CD4-positive, alpha-beta T cell treated with Interferon gamma for 1 hour (primary cell): ENCODE measurements at regions not wholly inside any gene's neighbourhood (a gene's known extent, or its start where the extent isn't known, plus 50 kb on each side); places are given as distances from the start of the nearest gene placed in this dataset.

Experiments
- DNase-seq: peaks from one replicate; pipeline ENCODE4 v3.0.0-alpha.2; 2020

GRCh38 chr12:75581515-75581914 is 70.1 kb upstream of the KRR1 start:
- DNase-seq: no peak

GRCh38 chr12:75579552-75579951 is 68.1 kb upstream of the KRR1 start:
- no peak for DNase-seq

- DNase-seq: no peak
Measured at GRCh38 chr12:75578546-75578945, 67.1 kb upstream of the KRR1 start.

- DNase-seq: no peak
Measured at GRCh38 chr12:75577812-75578211, 66.4 kb upstream of the KRR1 start.

- no peak for DNase-seq
Measured at GRCh38 chr12:75571656-75572205, 60.3 kb upstream of the KRR1 start.

- DNase-seq: no peak
Measured at GRCh38 chr12:75571204-75571603, 59.8 kb upstream of the KRR1 start.

- DNase-seq: no peak
Measured at GRCh38 chr12:75568801-75569200, 57.4 kb upstream of the KRR1 start.

GRCh38 chr12:75568393-75568792 is 57.0 kb upstream of the KRR1 start:
- DNase-seq: no peak

- no peak for DNase-seq
Measured at GRCh38 chr12:75565795-75566194, 54.4 kb upstream of the KRR1 start.

GRCh38 chr12:75564852-75565251 is 53.4 kb upstream of the KRR1 start:
- DNase-seq: no peak

GRCh38 chr12:75564398-75564797 is 53.0 kb upstream of the KRR1 start:
- DNase-seq: no peak

GRCh38 chr12:75563351-75563750 is 51.9 kb upstream of the KRR1 start:
- no peak for DNase-seq

GRCh38 chr12:75561921-75562320 is 50.5 kb upstream of the KRR1 start:
- DNase-seq: no peak
